Endodermal cell (in vitro differentiated cells): ENCODE measurements at regions not wholly inside any gene's neighbourhood (a gene's known extent, or its start where the extent isn't known, plus 50 kb on each side); places are given as distances from the start of the nearest gene placed in this dataset.

ENCODE experiments used
- DNase-seq: peaks from one replicate; pipeline ENCODE4 v3.0.0-alpha.2; 2017
- H3K27ac ChIP-seq: 2 replicates; pipeline ENCODE4 v1.5.1; 2013; ENCODE audit warnings: mild to moderate bottlenecking, low read depth, low read length, moderate library complexity
- H3K27me3 ChIP-seq: 2 replicates; pipeline ENCODE4 v1.6.1; 2013; ENCODE audit warnings: mild to moderate bottlenecking, low read length, moderate library complexity; ENCODE audit not compliant: insufficient read depth, control insufficient read depth, poor library complexity, severe bottlenecking
- H3K36me3 ChIP-seq: 2 replicates; pipeline ENCODE4 v1.7.0; 2013; ENCODE audit warnings: mild to moderate bottlenecking, low read length, moderate library complexity; ENCODE audit not compliant: control insufficient read depth, insufficient read depth
- H3K4me1 ChIP-seq: one replicate; pipeline ENCODE4 v1.7.0; 2013; ENCODE audit warnings: low read length; ENCODE audit not compliant: control insufficient read depth, insufficient read depth
- H3K4me3 ChIP-seq: 2 replicates; pipeline ENCODE4 v1.5.1; 2013; ENCODE audit warnings: mild to moderate bottlenecking, low read length, moderate library complexity
- H3K9ac ChIP-seq: 2 replicates; pipeline ENCODE4 v1.6.1; 2013; ENCODE audit warnings: mild to moderate bottlenecking, low read length, moderate library complexity; ENCODE audit not compliant: poor library complexity, severe bottlenecking; ENCODE audit errors: extremely low read depth
- H3K9me3 ChIP-seq: 2 replicates; pipeline ENCODE4 v1.6.1; 2013; ENCODE audit warnings: mild to moderate bottlenecking, low read length, moderate library complexity; ENCODE audit not compliant: control insufficient read depth
- H3K27ac Mint-ChIP-seq: 2 replicates; pipeline ENCODE4 v1.8.0; 2020; ENCODE audit warnings: mixed read lengths
- H3K27me3 Mint-ChIP-seq: 2 replicates; pipeline ENCODE4 v1.8.0; 2021; ENCODE audit warnings: mild to moderate bottlenecking, mixed read lengths; ENCODE audit not compliant: insufficient read depth
- H3K36me3 Mint-ChIP-seq: 2 replicates; pipeline ENCODE4 v1.8.0; 2020; ENCODE audit warnings: low read depth, mixed read lengths
- H3K4me1 Mint-ChIP-seq: 2 replicates; pipeline ENCODE4 v1.8.0; 2020; ENCODE audit warnings: mixed read lengths
- H3K4me3 Mint-ChIP-seq: 2 replicates; pipeline ENCODE4 v1.8.0; 2020; ENCODE audit warnings: mild to moderate bottlenecking, moderate library complexity, mixed read lengths
- H3K9me3 Mint-ChIP-seq: 2 replicates; pipeline ENCODE4 v1.8.0; 2020; ENCODE audit warnings: mild to moderate bottlenecking, mixed read lengths
- CTCF ChIP-seq: fragments of 200-600 bp; sonication (generic); conservative IDR thresholded peaks from 2 replicates; pipeline ENCODE4 v1.5.0; 2021; ENCODE audit warnings: antibody characterized with exemption, mild to moderate bottlenecking
- WGBS, 2 experiments: methylation state at CpG; one replicate each; pipeline versions ENCODE4 v1.1.5 to v1.1.7; 2013; ENCODE audit warnings: missing lambda C conversion rate in 2 of 2, mixed read lengths in 1 of 2; ENCODE audit not compliant: insufficient coverage in 1 of 2, insufficient read length in 1 of 2; 5-methylcytosine and 5-hydroxymethylcytosine counted together

DNA sequence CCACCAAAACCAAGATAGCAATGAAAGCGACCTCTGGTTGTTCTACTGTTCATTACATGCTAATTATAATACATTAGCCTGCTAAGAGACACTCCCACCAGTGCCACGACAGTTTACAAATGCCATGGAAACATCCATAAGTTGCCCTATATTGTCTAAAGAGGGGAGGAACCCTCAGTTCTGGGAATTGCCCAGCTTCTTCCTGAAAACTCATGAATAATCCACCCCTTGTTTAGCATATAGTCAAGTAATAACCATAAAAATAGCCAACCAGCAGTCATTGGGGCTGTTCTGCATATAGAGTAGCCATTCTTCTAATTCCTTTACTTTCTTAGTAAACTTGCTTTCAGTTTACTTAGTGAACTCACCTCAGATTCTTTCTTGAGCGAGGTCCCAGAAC, 189.8 kb upstream of the SOX11 start:
- H3K27me3 Mint-ChIP-seq = peaks cover 53% of the 10 kb centered on the region
- Histone ChIP-seq H3K27ac (no peak overlapping the region), H3K4me1 (peaks cover 3% of the 10 kb centered on the region), H3K9ac (no peak overlapping the region), H3K36me3 (no peaks in the 10 kb centered on the region), H3K4me3 (no peak overlapping the region), H3K27me3 (peaks cover 13% of the 10 kb centered on the region), H3K9me3 (no peaks in the 10 kb centered on the region)
- WGBS, 2 experiments = 92 to 100% methylated on average over 1 to 3 of the region's 3 CpGs
- no peak overlapping the region for H3K4me3 Mint-ChIP-seq
- peaks cover 4% of the 10 kb centered on the region for H3K9me3 Mint-ChIP-seq
- no peak for TF ChIP-seq CTCF
- H3K27ac Mint-ChIP-seq = no peak overlapping the region
- peaks cover 13% of the 10 kb centered on the region for H3K4me1 Mint-ChIP-seq
- H3K36me3 Mint-ChIP-seq = no peaks in the 10 kb centered on the region
- DNase-seq = no peak

DNA sequence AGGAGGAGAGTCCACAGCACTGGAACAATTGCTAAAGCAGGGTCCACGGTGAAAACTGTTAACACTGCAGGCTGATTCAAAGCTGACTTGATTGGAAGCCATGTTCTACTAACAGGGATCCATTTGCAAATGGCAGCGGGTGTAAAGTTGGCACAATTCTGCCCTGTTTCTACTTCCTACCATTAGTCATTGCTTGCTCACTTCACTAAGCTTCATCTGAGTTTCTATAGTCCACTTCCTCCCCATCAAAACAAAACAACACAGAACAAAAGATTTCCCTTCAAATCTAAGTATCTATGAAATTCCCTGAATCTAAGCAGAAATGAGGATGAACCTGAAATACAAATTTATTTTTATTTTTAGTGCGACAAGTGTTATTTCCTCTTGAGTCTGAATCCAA, 187.4 kb upstream of the SOX11 start:
- no peak overlapping the region for H3K9ac ChIP-seq
- H3K9me3 ChIP-seq = no peaks in the 10 kb centered on the region
- H3K36me3 Mint-ChIP-seq = no peaks in the 10 kb centered on the region
- WGBS, 2 experiments = 92 to 94% methylated on average over 3 of the region's 3 CpGs
- no peak overlapping the region for H3K27ac Mint-ChIP-seq
- no peak for DNase-seq
- no peak overlapping the region for H3K4me3 Mint-ChIP-seq
- peaks cover 3% of the 10 kb centered on the region for H3K4me1 ChIP-seq
- no peak overlapping the region for H3K4me3 ChIP-seq
- TF ChIP-seq CTCF = no peak
- peaks cover 33% of the 10 kb centered on the region for H3K27me3 Mint-ChIP-seq
- no peak overlapping the region for H3K27ac ChIP-seq
- H3K4me1 Mint-ChIP-seq = peaks cover 15% of the 10 kb centered on the region
- H3K9me3 Mint-ChIP-seq = no peaks in the 10 kb centered on the region
- H3K36me3 ChIP-seq = no peaks in the 10 kb centered on the region
- H3K27me3 ChIP-seq = peaks cover 12% of the 10 kb centered on the region

GRCh38 chr2:5507367-5507766, 184.8 kb upstream of the SOX11 start:
- Mint-ChIP-seq H3K9me3 (no peaks in the 10 kb centered on the region), H3K4me3 (no peak overlapping the region), H3K27ac (peak overlapping the region; percentile 68)

More at GRCh38 chr2:5507367-5507766, 184.8 kb upstream of the SOX11 start:
- Histone ChIP-seq H3K4me3 (no peak overlapping the region), H3K9ac (no peak overlapping the region), H3K9me3 (no peaks in the 10 kb centered on the region), H3K27ac (no peak overlapping the region), H3K27me3 (no peaks in the 10 kb centered on the region), H3K36me3 (no peaks in the 10 kb centered on the region), H3K4me1 (peaks cover 3% of the 10 kb centered on the region)
- 73 to 82% methylated on average over 1 to 10 of the region's 10 CpGs for WGBS, 2 experiments
- no peak for DNase-seq
- Mint-ChIP-seq H3K27me3 (peaks cover 9% of the 10 kb centered on the region), H3K36me3 (no peaks in the 10 kb centered on the region), H3K4me1 (peaks cover 15% of the 10 kb centered on the region)
- TF ChIP-seq CTCF = no peak
